ENCODE measurements at regions not wholly inside any gene's neighbourhood (a gene's known extent, or its start where the extent isn't known, plus 50 kb on each side); places are given as distances from the start of the nearest gene placed in this dataset.
A peak's percentile ranks its signal among the peaks of the same experiment; 100 is the strongest.

GRCh38 chr6:153231048-153231646, 100.1 kb upstream of the RGS17 start:
- no peaks in the 10 kb centered on the region for H3K4me1 ChIP-seq (replicated peaks in 1 of 4; ENCODE audit: control insufficient read depth in 3 of 4, insufficient read depth in 4 of 4, low read length in 3 of 4)
- H3K23me2 ChIP-seq (ENCODE audit: low read depth, low read length): no peaks in the 10 kb centered on the region
- H3K23ac ChIP-seq (ENCODE audit: insufficient read length): no peak overlapping the region
- H2BK120ac ChIP-seq (replicated peaks; ENCODE audit: low read depth, low read length): no peak overlapping the region
- no peak overlapping the region for H3K56ac ChIP-seq (replicated peaks; ENCODE audit: insufficient read length, low read depth, low read length)
- no peak overlapping the region for H2BK15ac ChIP-seq (ENCODE audit: low read length)
- WGBS, 2 experiments (ENCODE audit: extremely low coverage in 1 of 2, insufficient coverage in 1 of 2, insufficient read length in 1 of 2, insufficient replicate concordance in 2 of 2, low coverage in 1 of 2, low lambda C conversion rate in 2 of 2, missing lambda C conversion rate in 1 of 2): 22% methylated on average over 12 of the region's 12 CpGs; no CpG with 5 or more reads in 1 of the 2 experiments
- CTCF ChIA-PET (ENCODE audit: partially characterized antibody): interaction anchor here (0.6 to 4.1 kb wide), 40 partner anchors 9 to 1011 kb away, joined by 3 to 40 read pairs (median 4); no protein-coding TSS in a partner anchor
- peak; percentile 58 to 87 for DNase-seq (ENCODE audit: low read depth in 1 of 2, low spot score in 2 of 2)
- H3K4me2 ChIP-seq (ENCODE audit: insufficient read depth in 1 of 2, low read depth in 2 of 2, low read length in 2 of 2): no peak overlapping the region
- peak; percentile 95 for FAIRE-seq
- no peaks in the 10 kb centered on the region for H3K79me1 ChIP-seq (ENCODE audit: low read depth, low read length)
- H3K9ac ChIP-seq (replicated peaks in 1 of 4; ENCODE audit: extremely low read depth in 1 of 4, low read depth in 3 of 4, low read length in 3 of 4): no peak overlapping the region
- no peak overlapping the region for H4K8ac ChIP-seq (ENCODE audit: extremely low read depth, insufficient read depth, low read length)
- H3K4ac ChIP-seq (replicated peaks; ENCODE audit: insufficient read length, low read depth, low read length): no peak overlapping the region
- H4K91ac ChIP-seq (replicated peaks; ENCODE audit: insufficient read length, low read length): no peak overlapping the region
- no peak overlapping the region for H2BK12ac ChIP-seq (ENCODE audit: low read depth, low read length)
- H3K79me2 ChIP-seq (ENCODE audit: control insufficient read depth in 1 of 2, insufficient read depth in 2 of 2, low read length in 2 of 2): no peaks in the 10 kb centered on the region
- no peak overlapping the region for H2BK5ac ChIP-seq (ENCODE audit: low read depth, low read length)
- H3K36me3 ChIP-seq (ENCODE audit: control insufficient read depth in 2 of 4, insufficient read depth in 4 of 4, low read length in 3 of 4): no peaks in the 10 kb centered on the region; a peak in 1 of 8 replicates
- no peak overlapping the region for H3K14ac ChIP-seq (ENCODE audit: insufficient read length)
- H3K27ac ChIP-seq (ENCODE audit: low read depth, low read length): no peak overlapping the region
- H2BK20ac ChIP-seq (ENCODE audit: low read length): no peak overlapping the region
- H4K20me1 ChIP-seq (replicated peaks in 1 of 2; ENCODE audit: control insufficient read depth in 1 of 2, insufficient read depth in 2 of 2, low read length in 2 of 2): no peaks in the 10 kb centered on the region
- no peaks in the 10 kb centered on the region for H3K9me3 ChIP-seq (ENCODE audit: insufficient read depth in 2 of 2, low read depth in 1 of 2, low read length in 1 of 2)
- H2AK5ac ChIP-seq (ENCODE audit: low read depth, low read length): no peak overlapping the region
- H3K18ac ChIP-seq (ENCODE audit: extremely low read depth, low read length): no peak overlapping the region
- POLR2A ChIA-PET (ENCODE audit: partially characterized antibody): no interaction called here
- no peak overlapping the region for H4K5ac ChIP-seq (ENCODE audit: insufficient read length, low read depth, low read length)
- H3K4me3 ChIP-seq (ENCODE audit: extremely low read depth in 1 of 4, insufficient read depth in 2 of 4, low read depth in 3 of 4, low read length in 4 of 4): no peak overlapping the region
- no peaks in the 10 kb centered on the region for H3K27me3 ChIP-seq (replicated peaks in 1 of 4; ENCODE audit: control insufficient read depth in 3 of 4, extremely low read depth in 1 of 4, insufficient read depth in 3 of 4, low read length in 3 of 4)
- H2AFZ ChIP-seq (ENCODE audit: low read length): 0 out of 2 replicates have a peak overlapping the region, but pooled peaks have one; percentile 56
- TF ChIP-seq KDM4A (IDR thresholded peaks at IDR 0.05; ENCODE audit: low read depth, low read length, severe bottlenecking): no peak
- peak; percentile 42; the same call in 1 of the 2 replicates for TF ChIP-seq E2F6 (IDR thresholded peaks at IDR 0.05)
- TF ChIP-seq SIN3A (conservative IDR thresholded peaks at IDR 0.05 in 1 of 2, IDR thresholded peaks at IDR 0.05 in 1 of 2; ENCODE audit: low read depth in 1 of 2, low read length in 2 of 2): no peak
- TF ChIP-seq CREB1 (IDR thresholded peaks at IDR 0.05): no peak
- peak; percentile 56; the same call in 1 of the 2 replicates for TF ChIP-seq MAX (IDR thresholded peaks at IDR 0.05)
- no peak for TF ChIP-seq RXRA (IDR thresholded peaks at IDR 0.05; ENCODE audit: insufficient read depth, low read depth, low read length)
- TF ChIP-seq CTCF (IDR thresholded peaks at IDR 0.05; ENCODE audit: control extremely low read depth in 1 of 3, insufficient read depth in 1 of 3, low read depth in 1 of 3, low read length in 3 of 3): peak; percentile 89 to 97 (median 95)
- no peak for TF ChIP-seq ZNF274 (IDR thresholded peaks at IDR 0.05; ENCODE audit: borderline replicate concordance, extremely low read depth, low read length)
- TF ChIP-seq RAD21 (IDR thresholded peaks at IDR 0.05 in 1 of 2, conservative IDR thresholded peaks at IDR 0.05 in 1 of 2; ENCODE audit: low read depth in 2 of 2, low read length in 2 of 2): peak; percentile 99 to 100
